Activated CD8-positive, alpha-beta memory T cell treated with anti-CD3 and anti-CD28 coated beads, Interleukin-2, amount 50 U/mL, for 48 hours (primary cell): ENCODE measurements at regions not wholly inside any gene's neighbourhood (a gene's known extent, or its start where the extent isn't known, plus 50 kb on each side); places are given as distances from the start of the nearest gene placed in this dataset.

ENCODE experiments used
- DNase-seq: peaks from one replicate; pipeline ENCODE4 v3.0.0-alpha.2; 2020

DNA sequence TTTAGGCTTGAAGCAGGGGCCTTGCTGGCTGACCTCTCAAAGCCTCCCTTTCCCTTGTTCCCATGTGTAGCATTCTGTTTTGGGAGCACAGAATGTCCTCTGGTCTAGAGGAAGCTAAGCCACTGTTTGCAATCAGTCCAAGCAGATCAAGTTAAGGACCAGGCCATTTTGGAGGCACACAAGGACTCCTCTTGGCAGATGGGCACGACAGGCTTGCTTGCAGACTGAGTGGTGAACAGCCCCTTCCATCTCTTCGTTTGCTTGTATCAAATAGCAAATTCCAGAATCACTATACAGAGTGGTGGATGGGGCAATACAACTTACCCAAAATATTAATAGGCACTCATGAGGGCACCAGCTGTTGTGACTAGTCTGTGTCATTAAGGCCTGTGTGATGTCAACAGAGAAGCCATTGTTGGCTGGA is 215.5 kb upstream of the SERP2 start:
- DNase-seq, result no peak

DNA sequence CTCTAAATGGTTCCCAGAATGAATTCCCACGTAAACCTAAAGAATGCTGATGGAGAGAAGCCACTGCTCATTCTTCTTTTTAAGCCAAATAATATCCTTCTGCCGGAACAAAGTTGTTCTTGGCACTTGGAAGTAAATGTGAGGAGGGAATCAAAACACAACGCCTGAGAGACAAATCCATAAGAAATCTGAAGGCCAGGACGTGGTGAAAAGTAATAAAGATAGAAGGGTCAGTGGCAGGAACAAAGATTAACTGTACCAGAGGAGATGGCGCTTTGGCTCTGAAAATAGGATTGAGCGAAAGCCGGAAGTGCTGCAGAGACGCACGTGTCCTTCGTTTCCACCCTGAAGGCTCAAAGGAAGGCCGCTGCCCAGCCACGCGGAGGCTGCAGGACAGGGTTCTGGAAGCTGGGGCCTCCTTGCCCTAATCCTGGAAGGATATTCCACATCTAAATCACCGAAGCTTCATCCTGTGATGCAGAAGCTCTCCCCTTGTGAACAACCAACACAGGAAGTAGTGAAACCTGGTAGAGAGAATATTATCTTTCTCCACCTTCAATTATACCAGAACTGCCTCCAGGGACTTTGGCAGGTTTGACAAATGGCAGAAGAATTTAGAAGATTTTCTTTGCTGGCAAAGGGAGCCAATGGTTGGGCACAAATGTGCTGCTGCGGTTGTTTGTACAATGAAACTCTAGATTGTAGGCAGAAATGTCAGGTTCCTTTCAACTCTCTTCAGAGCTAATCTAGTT is 214.6 kb upstream of the SERP2 start:
- no peak for DNase-seq

GRCh38 chr13:44159633-44160279 is 213.9 kb upstream of the SERP2 start:
- no peak for DNase-seq

- DNase-seq, result no peak
These were observed 212.9 kb upstream of the SERP2 start for GRCh38 chr13:44160591-44161191.

DNA sequence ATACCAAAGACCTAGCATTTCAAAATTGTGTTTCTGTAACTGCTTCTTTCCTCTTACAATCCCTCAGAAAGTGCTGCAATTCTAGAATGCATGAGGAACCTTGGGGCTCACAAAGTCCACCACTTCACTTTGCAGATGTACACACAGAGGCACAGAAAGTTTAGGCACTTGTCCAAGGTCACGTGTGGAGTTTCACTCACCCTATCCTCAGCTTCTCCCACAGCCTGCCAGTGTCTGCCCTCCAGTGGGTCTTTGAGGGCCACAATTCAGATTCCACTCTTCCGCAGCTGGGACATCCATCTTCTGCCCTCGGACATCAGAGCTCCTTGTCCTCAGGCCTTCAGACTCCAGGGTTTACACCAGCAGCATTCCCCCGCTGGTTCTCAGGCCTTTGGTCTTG is 210.5 kb upstream of the SERP2 start:
- DNase-seq, result no peak

DNA sequence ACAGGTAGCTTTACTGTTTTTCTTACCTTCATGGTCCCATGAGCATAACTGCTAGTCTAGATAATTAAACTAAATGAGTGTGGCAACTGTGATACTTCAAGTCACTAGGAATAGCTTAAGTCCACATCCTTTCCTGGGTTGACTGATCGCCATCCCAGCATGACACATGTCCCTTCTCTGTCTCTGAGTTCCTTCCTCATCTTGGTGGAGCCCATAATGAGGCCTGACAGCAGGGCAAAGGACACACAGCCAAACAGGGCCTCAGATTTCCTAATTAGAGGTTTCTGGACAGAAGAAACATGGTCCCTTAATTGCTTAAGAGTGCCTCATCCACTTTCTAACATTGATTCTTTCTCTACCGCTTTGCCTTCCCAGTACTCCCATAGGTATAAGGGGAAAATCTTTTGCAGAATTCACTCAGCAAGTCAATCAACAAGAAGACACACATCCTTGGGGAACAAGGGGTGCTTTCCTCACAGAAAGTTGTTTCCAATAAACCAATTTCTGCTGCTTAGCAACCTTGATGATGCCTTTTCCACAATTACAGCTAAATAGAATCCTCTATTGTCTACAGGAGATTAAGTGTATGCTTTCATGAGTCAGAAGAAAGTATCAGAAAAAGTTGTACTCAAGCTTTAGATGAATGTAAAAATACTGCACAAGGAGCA is 208.3 kb upstream of the SERP2 start:
- no peak for DNase-seq

DNA sequence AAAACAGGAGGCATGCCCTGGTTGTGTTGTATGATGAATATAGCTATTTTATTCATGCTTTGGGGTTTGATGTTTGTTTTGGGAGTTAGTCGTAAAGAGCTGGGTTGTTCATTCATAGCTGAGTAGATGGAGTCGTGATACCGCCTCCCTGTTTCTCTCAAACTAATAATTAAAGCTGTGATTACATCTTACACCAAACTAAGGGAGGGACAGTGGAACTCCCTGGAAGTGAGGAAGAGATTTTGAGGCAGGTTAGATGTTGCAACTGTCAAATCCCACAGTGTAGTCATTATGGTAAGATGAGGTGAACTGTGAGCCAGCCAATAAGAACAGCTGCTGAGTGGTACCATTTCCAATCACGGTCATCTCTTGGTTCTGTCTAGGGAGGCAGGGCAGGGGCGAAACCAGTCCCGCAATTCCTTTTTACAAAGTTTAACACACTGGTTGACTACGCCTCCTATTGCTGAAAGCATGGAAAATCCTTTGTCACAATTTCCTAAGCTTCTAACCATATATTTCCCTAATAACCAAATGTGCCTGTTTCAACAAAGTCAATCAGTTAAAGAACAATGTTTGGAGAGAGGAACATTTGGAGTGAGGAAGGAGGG is 207.6 kb upstream of the SERP2 start:
- no peak for DNase-seq

- no peak for DNase-seq
These were observed 204.4 kb upstream of the SERP2 start for GRCh38 chr13:44169018-44169911.

- DNase-seq, result no peak
These were observed 202.9 kb upstream of the SERP2 start for GRCh38 chr13:44170731-44171130.

GRCh38 chr13:44171156-44171555 is 202.5 kb upstream of the SERP2 start:
- no peak for DNase-seq

GRCh38 chr13:44171861-44172260 is 201.8 kb upstream of the SERP2 start:
- DNase-seq, result no peak

DNA sequence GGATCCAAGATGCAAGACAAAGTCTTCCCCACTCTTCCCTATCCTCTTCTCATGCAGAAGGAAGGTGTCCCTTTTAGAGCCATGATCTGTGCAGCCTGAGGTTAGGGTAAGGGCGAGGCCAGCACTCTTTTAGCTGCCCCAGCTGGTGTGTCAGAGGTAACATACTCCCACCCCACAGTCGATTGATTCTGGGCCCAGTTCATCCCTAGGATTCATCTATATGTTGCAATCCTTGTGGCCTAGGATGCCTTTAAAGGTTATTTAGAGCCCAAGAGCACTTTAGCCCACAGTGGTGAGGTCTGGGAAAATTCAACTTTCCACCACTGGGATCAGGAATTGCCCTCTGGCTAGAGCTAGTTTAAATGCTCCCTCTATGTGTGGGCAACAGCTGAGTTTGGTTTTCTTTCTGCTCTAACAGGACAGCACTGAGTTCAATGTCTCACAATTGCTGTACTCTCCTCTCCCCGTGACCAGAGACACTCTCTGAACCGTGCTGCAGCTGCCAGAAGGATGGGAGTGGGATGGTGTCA is 201.3 kb upstream of the SERP2 start:
- DNase-seq, result no peak

GRCh38 chr13:44174769-44175425 is 198.7 kb upstream of the SERP2 start:
- no peak for DNase-seq

DNA sequence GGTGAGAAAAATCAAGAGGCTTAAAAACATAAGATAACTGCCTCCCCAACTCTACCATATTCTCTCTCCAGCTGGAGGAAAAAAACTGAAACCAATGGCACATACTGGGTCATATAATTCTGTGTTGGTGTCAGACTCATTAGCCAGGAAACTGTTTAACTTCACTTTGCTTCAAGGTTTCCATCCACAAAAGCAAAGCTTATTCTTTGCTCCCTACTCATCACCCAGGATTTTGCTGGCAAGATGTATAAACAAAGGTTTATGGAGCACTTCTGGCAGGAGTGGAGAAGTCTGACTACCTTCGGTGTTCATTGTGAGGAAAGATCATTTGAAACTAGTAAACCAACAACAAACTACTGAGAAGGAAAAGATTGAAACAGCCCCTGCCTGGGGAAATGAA is 197.5 kb upstream of the SERP2 start:
- no peak for DNase-seq

GRCh38 chr13:44180876-44181536 is 192.6 kb upstream of the SERP2 start:
- no peak for DNase-seq

GRCh38 chr13:44181931-44182330 is 191.7 kb upstream of the SERP2 start:
- no peak for DNase-seq

- no peak for DNase-seq
These were observed 188.9 kb upstream of the SERP2 start for GRCh38 chr13:44184740-44185139.

- no peak for DNase-seq
These were observed 185.4 kb upstream of the SERP2 start for GRCh38 chr13:44188257-44188656.

DNA sequence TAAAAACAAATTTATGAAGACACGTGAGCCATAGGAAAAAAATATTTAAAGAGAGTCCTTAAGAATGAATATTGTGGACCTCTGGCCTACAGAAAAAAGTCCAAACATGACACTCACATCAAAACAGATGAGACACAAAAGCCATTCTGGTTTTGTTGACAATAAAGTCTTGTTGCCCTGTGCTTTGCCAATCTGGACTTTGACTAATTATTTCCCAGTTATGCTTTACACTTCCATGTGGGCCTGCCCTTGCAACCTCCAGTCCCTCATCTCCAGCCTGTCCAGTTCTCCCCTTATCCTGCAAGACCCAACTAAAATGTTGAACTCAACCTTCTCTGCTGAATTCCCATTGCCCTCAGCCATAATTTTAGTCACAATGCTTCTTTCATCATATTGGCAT is 184.5 kb upstream of the SERP2 start:
- DNase-seq, result no peak

DNA sequence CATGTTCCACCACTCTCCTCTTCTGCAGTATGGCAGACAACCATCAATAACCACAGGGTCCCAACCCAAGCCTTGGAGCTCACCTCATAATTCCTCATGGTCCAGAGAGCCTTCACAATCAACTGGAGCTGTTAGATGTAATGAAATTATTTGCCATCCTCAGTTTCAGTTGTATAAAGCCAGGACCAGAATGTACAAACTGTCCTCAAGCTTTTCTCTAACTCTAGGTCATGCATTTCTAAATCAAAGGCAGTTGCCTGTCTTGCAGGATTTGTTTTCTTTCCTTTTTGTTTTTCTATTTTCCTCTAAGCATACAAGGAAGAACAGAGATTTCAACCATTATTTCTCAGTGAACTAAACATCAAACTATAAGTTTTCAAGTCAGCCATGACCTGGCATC is 182.5 kb upstream of the SERP2 start:
- DNase-seq, result no peak
